HFF-Myc (cell line): ENCODE measurements at regions not wholly inside any gene's neighbourhood (a gene's known extent, or its start where the extent isn't known, plus 50 kb on each side); places are given as distances from the start of the nearest gene placed in this dataset.

Source experiments
- DNase-seq: peaks from one replicate; pipeline ENCODE4 v3.0.0-alpha.2; 2011; ENCODE audit warnings: low read depth; ENCODE audit errors: extremely low read depth
- H3K4me3 ChIP-seq: replicated peaks from 2 replicates; pipeline ENCODE4 v1.5.1; 2011; ENCODE audit warnings: low read depth, mild to moderate bottlenecking, control low read depth, low read length
- TF ChIP-seq, protein P1 (sequence below): IDR thresholded peaks from 2 replicates; pipeline ENCODE4 v1.5.1; 2012; ENCODE audit warnings: mild to moderate bottlenecking, low read depth, low read length, control low read depth; ENCODE audit errors: missing control alignments

DNA sequence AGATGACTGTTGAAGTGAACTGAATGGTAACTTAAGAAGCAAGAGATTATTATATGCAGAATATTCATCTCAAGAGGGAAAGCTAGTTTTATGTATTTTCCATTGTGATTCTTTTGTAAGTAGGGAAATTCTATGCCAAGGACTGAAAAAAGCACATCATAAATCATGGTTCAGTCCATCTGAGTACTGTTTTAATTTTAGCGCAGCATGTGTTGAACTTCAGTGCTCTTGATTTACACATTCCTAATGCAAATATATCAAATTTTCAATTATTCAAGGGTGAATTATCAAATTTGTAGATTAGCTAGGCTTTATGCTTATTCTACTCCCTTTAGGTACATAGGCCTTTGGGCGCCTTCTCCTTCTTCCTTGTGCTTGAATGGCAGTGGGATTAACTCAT is 50.3 kb upstream of the TCF12 start:
- TF ChIP-seq, protein P1, sequence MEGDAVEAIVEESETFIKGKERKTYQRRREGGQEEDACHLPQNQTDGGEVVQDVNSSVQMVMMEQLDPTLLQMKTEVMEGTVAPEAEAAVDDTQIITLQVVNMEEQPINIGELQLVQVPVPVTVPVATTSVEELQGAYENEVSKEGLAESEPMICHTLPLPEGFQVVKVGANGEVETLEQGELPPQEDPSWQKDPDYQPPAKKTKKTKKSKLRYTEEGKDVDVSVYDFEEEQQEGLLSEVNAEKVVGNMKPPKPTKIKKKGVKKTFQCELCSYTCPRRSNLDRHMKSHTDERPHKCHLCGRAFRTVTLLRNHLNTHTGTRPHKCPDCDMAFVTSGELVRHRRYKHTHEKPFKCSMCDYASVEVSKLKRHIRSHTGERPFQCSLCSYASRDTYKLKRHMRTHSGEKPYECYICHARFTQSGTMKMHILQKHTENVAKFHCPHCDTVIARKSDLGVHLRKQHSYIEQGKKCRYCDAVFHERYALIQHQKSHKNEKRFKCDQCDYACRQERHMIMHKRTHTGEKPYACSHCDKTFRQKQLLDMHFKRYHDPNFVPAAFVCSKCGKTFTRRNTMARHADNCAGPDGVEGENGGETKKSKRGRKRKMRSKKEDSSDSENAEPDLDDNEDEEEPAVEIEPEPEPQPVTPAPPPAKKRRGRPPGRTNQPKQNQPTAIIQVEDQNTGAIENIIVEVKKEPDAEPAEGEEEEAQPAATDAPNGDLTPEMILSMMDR: no peak
- no peak for DNase-seq
- no peak overlapping the region for H3K4me3 ChIP-seq

DNA sequence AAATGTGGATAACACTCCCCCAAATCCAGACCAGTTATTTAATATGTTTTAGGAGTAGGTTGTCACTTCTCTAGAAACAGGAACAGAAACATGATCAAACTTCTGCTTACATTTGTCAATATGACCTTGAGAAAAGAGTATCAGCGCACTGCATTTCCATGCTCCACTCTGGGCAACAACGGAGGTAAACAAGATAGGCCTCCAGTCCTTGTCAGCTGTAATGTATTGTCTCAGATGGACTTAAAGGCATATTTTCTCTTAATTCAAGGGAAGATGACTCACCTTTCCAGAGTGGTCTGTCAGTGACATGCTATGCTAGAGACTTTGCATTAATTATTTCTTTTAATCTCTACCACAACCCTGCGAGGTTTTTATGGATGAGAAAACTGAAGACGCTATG is 51.6 kb upstream of the TCF12 start:
- no peak for DNase-seq
- TF ChIP-seq, protein P1: no peak
- no peak overlapping the region for H3K4me3 ChIP-seq

DNA sequence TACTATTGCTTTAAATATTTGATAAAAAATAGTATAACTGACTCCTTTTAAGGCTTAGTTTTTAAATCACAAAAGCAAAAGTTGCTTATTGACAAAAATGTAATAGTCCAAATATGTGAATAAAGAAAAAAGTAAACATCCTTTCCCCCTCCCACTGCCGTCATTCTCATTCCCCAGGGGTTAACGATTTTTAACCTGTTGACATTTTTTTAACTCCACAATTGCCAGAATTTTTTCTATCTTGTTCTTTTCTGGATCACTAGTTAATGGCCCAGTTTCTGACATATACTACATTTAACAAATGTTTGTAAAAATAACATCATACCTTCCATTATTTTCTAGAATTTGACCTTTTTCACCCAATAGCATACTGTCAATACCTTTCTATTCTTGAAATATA is 60.6 kb upstream of the TCF12 start:
- no peak overlapping the region for H3K4me3 ChIP-seq
- TF ChIP-seq, protein P1: no peak
- no peak for DNase-seq

DNA sequence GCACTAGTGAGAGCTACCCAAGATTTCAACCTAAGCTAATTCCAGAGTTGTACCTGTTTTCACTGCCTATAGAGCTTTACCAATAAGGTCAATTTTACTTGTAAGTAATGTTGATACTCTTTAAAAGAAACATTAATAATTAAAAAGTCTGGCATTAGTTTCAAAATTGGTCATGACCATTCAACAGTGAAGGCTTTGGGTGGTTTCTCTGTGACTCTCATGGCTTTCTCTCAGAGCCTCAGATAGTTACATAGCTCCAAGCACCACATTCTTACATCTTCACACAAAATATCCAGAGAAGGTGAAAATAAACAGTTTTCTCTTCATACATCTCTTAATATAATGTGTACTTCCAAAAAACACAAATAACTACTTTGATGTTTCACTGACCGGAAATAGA is 61.5 kb upstream of the TCF12 start:
- TF ChIP-seq, protein P1: no peak
- no peak overlapping the region for H3K4me3 ChIP-seq
- DNase-seq: no peak

DNA sequence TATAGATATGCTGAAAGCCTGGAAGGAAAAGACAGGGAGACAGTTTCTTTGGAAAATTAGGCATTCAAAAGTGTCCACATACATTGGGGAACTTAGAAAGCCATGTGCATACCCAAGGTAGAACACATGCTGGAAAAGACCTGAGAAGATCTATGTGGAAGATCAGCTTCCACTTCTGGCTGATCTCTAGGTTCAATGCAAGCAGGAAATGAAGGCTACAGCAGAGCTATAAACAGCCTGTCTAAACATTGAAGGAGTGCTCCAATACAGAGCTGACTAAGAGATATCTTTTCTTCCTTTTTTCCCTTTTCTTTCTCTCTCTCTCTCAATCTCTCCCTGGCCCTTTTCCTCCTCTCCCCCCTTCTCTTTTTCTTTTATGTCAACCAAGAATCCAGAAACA is 73.6 kb upstream of the TCF12 start:
- no peak for DNase-seq
- H3K4me3 ChIP-seq: no peak overlapping the region
- TF ChIP-seq, protein P1: no peak

DNA sequence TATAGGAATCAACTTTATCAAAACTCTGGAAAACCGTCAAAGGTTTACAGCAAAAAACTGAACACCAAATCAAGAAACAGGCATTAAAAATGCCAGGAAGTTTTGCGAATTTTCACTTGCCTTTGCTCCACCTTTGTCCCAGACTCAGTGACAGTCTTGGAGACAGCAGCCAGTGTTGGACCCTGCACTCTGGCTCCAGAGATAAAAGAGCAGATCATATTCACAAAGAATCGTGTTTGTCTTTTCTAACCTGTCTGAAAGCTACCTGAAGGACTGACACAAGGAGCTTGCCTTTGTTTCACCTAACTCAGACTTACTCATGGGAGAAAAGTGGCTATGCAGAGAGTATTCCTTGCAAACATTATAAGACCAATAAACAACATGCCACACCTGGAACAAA is 74.0 kb upstream of the TCF12 start:
- DNase-seq: no peak
- no peak overlapping the region for H3K4me3 ChIP-seq
- TF ChIP-seq, protein P1: no peak

DNA sequence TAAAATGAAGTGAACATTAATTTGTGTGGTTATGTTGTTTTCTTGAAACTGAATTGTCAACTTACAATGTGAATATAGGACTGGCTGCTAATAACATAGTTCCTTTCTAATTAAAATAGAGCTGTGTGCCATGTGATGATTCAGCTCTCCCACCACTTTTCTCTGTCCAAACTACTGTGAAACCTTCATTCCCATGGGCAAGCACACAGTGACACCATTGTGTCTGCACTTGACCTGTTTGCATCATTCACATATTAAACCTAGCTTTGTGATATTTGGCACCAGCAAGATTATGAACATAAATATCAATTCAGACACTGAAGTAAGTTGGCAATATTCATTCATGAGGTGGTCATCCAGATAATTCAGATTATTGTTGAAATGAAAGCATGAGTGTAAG is 78.8 kb upstream of the TCF12 start:
- TF ChIP-seq, protein P1: no peak
- DNase-seq: no peak
- H3K4me3 ChIP-seq: no peak overlapping the region
